ENCODE measurements at regions not wholly inside any gene's neighbourhood (a gene's known extent, or its start where the extent isn't known, plus 50 kb on each side); places are given as distances from the start of the nearest gene placed in this dataset.

DNA sequence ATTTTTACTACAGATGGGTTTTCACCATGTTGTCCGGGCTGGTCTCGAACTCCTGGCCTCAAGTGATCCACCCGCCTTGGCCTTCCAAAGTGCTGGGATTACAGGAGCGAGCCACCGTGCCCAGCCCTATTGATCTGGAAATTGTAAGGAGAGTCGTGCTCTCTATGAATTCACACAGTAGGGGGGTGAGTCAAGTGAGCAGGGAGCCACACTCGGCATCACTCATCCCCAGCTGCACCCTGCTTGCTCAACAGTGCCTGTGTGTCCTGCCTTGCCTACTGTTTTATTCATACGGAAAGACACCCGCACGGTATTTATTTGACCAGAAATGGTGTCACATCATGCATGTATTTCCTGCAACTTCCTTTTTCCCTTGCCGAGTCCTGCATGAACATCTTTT lies 157.2 kb upstream of the FOXF1 start:
- TF ChIP-seq, protein P1, sequence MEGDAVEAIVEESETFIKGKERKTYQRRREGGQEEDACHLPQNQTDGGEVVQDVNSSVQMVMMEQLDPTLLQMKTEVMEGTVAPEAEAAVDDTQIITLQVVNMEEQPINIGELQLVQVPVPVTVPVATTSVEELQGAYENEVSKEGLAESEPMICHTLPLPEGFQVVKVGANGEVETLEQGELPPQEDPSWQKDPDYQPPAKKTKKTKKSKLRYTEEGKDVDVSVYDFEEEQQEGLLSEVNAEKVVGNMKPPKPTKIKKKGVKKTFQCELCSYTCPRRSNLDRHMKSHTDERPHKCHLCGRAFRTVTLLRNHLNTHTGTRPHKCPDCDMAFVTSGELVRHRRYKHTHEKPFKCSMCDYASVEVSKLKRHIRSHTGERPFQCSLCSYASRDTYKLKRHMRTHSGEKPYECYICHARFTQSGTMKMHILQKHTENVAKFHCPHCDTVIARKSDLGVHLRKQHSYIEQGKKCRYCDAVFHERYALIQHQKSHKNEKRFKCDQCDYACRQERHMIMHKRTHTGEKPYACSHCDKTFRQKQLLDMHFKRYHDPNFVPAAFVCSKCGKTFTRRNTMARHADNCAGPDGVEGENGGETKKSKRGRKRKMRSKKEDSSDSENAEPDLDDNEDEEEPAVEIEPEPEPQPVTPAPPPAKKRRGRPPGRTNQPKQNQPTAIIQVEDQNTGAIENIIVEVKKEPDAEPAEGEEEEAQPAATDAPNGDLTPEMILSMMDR (IDR thresholded peaks at IDR 0.05), result no peak
- TF ChIP-seq POLR2AphosphoS5 (IDR thresholded peaks at IDR 0.05), result no peak
- TF ChIP-seq EP300 (IDR thresholded peaks at IDR 0.05), result no peak
- TF ChIP-seq POLR2A (IDR thresholded peaks at IDR 0.05), result no peak
